ENCODE measurements at regions not wholly inside any gene's neighbourhood (a gene's known extent, or its start where the extent isn't known, plus 50 kb on each side); places are given as distances from the start of the nearest gene placed in this dataset.

DNA sequence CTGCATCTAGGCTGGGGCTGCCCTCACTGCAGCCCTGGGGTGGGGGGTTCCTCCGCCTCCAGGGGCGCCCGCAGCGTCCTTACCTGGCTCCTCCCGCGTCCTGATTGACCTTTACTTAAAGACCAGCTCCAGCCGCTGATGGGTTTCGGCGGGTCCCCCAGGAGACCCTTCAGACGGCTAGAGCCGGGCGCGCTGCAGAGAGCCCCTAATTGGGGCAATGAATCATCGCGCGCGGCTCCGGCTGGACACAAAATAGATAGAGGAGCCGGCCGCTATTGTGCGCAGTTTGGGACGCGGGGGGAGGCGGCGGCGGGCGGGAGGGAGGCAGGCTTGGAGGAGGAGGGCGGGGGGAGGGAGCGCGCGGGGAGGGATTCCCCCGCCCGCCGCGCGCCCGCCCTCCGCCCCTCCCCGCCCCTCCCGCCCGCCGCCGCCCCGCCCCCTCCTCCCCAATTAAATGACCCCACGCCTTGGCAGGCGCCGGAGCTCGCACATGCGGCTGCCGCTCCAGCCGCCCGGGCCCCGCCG lies 56.5 kb upstream of the CIBAR2 start:
- TF ChIP-seq, protein P1, sequence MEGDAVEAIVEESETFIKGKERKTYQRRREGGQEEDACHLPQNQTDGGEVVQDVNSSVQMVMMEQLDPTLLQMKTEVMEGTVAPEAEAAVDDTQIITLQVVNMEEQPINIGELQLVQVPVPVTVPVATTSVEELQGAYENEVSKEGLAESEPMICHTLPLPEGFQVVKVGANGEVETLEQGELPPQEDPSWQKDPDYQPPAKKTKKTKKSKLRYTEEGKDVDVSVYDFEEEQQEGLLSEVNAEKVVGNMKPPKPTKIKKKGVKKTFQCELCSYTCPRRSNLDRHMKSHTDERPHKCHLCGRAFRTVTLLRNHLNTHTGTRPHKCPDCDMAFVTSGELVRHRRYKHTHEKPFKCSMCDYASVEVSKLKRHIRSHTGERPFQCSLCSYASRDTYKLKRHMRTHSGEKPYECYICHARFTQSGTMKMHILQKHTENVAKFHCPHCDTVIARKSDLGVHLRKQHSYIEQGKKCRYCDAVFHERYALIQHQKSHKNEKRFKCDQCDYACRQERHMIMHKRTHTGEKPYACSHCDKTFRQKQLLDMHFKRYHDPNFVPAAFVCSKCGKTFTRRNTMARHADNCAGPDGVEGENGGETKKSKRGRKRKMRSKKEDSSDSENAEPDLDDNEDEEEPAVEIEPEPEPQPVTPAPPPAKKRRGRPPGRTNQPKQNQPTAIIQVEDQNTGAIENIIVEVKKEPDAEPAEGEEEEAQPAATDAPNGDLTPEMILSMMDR (optimal IDR thresholded peaks at IDR 0.05 in 1 of 3, IDR thresholded peaks at IDR 0.05 in 1 of 3, conservative IDR thresholded peaks at IDR 0.05 in 1 of 3; ENCODE audit: extremely low read depth in 1 of 3, insufficient read depth in 2 of 3, low read length in 3 of 3): no peak
- no peak for TF ChIP-seq EZH2 (IDR thresholded peaks at IDR 0.05; ENCODE audit: low read length)
